ENCODE measurements at regions not wholly inside any gene's neighbourhood (a gene's known extent, or its start where the extent isn't known, plus 50 kb on each side); places are given as distances from the start of the nearest gene placed in this dataset.
"Not testable (repeated sequence)": the region's sequence is repeated elsewhere in the genome, so short reads cannot be mapped to it uniquely, and the experiment has no call there.

DNA sequence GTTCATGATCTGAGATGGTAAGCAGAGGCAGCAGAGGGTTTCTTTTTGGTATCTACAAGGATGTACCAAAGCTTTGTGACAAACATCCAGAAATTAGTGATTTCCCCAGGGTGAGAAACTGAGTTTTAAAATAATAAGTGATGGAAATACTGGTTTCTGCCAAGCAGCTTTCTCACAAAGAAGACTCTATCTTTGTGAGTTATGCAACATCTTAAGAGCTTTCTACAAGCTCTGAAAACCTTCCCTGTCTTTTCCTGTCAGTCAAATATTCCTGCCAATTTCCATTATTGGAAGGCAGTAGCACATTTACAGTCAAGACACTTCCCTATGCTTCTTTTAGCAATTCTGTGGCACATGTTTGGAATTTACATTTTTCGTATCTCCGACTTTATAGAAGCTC is 264.7 kb upstream of the SPTLC3 start:
- ChIA-PET CTCF (no interaction called here), POLR2A (no interaction called here)
- DNase-seq (ENCODE audit: extremely low spot score) = no peak
- TF ChIP-seq FOXA1 (IDR thresholded peaks at IDR 0.05) = no peak
- no peak for TF ChIP-seq SP1 (IDR thresholded peaks at IDR 0.05)
- TF ChIP-seq, protein P1, sequence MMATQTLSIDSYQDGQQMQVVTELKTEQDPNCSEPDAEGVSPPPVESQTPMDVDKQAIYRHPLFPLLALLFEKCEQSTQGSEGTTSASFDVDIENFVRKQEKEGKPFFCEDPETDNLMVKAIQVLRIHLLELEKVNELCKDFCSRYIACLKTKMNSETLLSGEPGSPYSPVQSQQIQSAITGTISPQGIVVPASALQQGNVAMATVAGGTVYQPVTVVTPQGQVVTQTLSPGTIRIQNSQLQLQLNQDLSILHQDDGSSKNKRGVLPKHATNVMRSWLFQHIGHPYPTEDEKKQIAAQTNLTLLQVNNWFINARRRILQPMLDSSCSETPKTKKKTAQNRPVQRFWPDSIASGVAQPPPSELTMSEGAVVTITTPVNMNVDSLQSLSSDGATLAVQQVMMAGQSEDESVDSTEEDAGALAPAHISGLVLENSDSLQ (IDR thresholded peaks at IDR 0.05) = no peak
- TF ChIP-seq ARNT (IDR thresholded peaks at IDR 0.05) = no peak
- TF ChIP-seq FOXK2 (IDR thresholded peaks at IDR 0.05) = no peak
- no peak for TF ChIP-seq ELF4 (IDR thresholded peaks at IDR 0.05)
- no peak for TF ChIP-seq FOXM1 (IDR thresholded peaks at IDR 0.05; ENCODE audit: borderline replicate concordance)
- no peak for TF ChIP-seq SUZ12 (IDR thresholded peaks at IDR 0.05)
- TF ChIP-seq ZNF384 (IDR thresholded peaks at IDR 0.05) = no peak
- no peak for TF ChIP-seq LEF1 (IDR thresholded peaks at IDR 0.05; ENCODE audit: borderline replicate concordance)
- TF ChIP-seq TARDBP (IDR thresholded peaks at IDR 0.05) = no peak
- no peak for TF ChIP-seq NFRKB (IDR thresholded peaks at IDR 0.05)
- no peak for TF ChIP-seq CTBP1 (IDR thresholded peaks at IDR 0.05; ENCODE audit: borderline replicate concordance)
- no peak for TF ChIP-seq BHLHE40 (IDR thresholded peaks at IDR 0.05; ENCODE audit: borderline replicate concordance)
- no peak for TF ChIP-seq HDGF (IDR thresholded peaks at IDR 0.05; ENCODE audit: borderline replicate concordance)
- TF ChIP-seq L3MBTL2 (conservative IDR thresholded peaks at IDR 0.05) = no peak

DNA sequence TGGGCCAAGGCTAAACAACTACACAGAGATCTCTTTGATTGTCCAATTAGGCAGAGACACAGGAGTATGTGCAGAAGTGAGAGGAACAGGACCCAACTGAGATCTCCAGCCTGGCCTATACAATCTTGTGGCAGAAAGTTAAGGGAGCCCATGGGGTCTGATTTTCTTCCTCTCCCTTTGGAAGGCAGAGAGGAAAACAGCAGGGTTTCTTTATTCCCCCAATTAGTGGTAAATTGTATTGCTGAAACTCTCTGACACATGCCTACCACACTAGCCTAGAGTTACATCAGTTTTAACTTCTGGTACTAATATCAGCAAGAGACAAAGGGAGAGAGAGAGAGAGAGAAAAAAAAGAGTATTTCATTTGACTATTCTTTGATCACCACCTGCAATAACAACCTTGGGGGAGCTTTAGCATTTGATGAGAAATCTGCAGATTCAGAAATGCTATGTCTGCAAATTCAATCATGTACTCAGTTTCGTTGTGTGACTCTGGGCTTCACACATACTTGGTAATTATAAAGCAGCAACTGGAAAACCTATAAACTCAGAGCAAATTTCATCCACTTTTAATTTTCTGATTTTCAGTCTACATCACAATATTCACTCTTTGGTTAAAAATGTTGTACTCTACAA is 260.3 kb upstream of the SPTLC3 start:
- TF ChIP-seq NFRKB (IDR thresholded peaks at IDR 0.05) (no peak), HDGF (IDR thresholded peaks at IDR 0.05; ENCODE audit: borderline replicate concordance) (no peak), FOXM1 (IDR thresholded peaks at IDR 0.05; ENCODE audit: borderline replicate concordance) (no peak), ZNF384 (IDR thresholded peaks at IDR 0.05) (no peak), FOXK2 (IDR thresholded peaks at IDR 0.05) (no peak), ELF4 (IDR thresholded peaks at IDR 0.05) (no peak)
- TF ChIP-seq, protein P1 (IDR thresholded peaks at IDR 0.05) = no peak
- no peak for DNase-seq (ENCODE audit: extremely low spot score)
- POLR2A ChIA-PET = no interaction called here
- CTCF ChIA-PET = no interaction called here

DNA sequence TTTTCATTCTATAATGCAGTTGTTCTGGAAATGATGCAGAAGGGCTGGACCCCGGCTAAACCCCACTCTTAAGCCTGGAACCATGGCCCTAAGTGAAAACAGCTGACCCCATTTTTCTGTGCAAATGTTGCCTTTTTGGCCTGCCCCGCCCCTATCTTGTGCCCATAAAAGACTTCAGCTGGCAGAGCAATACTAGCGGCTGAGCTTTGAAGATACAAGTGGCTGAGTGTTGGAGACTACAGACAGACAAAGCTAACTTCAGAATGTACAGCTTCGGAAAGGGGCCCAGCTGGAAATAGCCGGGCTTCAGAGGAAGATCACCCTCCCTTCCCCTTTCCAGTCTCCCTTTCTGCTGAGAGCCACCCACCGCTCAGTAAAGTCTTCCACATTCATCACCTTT is 258.6 kb upstream of the SPTLC3 start:
- no peak for DNase-seq (ENCODE audit: extremely low spot score)
- CTCF ChIA-PET = no interaction called here
- TF ChIP-seq FOXA1 (IDR thresholded peaks at IDR 0.05) = no peak
- TF ChIP-seq NFRKB (IDR thresholded peaks at IDR 0.05) = no peak
- TF ChIP-seq, protein P1 (IDR thresholded peaks at IDR 0.05) = no peak
- no peak for TF ChIP-seq FOXK2 (IDR thresholded peaks at IDR 0.05)
- no peak for TF ChIP-seq SP1 (IDR thresholded peaks at IDR 0.05)
- no peak for TF ChIP-seq ELF4 (IDR thresholded peaks at IDR 0.05)
- no peak for TF ChIP-seq HDGF (IDR thresholded peaks at IDR 0.05; ENCODE audit: borderline replicate concordance)
- TF ChIP-seq TARDBP (IDR thresholded peaks at IDR 0.05) = no peak
- no peak for TF ChIP-seq CTBP1 (IDR thresholded peaks at IDR 0.05; ENCODE audit: borderline replicate concordance)
- TF ChIP-seq ZNF384 (IDR thresholded peaks at IDR 0.05) = no peak
- no peak for TF ChIP-seq SUZ12 (IDR thresholded peaks at IDR 0.05)
- TF ChIP-seq BHLHE40 (IDR thresholded peaks at IDR 0.05; ENCODE audit: borderline replicate concordance) = no peak
- POLR2A ChIA-PET = no interaction called here

DNA sequence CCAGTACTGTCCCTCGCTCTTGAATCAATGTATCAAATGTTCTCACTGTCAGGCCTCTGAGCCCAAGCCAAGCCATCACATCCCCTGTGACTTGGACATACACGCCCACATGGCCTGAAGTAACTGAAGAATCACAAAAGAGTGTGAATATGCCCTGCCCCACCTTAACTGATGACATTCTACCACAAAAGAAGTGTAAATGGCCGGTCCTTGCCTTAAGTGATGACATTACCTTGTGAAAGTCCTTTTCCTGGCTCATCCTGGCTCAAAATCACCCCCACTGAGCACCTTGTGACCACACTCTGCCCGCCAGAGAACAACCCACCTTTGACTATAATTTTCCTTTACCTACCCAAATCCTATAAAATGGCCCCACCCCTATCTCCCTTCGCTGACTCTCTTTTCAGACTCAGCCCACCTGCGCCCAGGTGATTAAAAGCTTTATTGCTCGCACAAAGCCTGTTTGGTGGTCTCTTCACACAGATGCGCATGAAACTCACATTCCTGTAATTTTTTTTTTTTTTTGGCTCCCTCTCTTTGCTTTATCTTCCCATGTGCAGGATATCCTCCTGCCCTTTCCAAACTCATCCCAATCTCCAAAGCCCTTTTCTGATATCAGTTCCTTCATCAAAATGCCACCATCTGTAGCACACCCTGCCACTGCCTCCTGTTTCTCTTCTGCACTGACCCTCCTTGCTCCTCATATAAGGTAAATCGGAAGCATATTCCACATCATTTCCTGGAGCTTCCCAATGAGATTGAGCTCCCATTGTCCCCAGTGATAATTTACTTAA is 255.7 kb upstream of the SPTLC3 start:
- DNase-seq (ENCODE audit: extremely low spot score); CTCF ChIA-PET; POLR2A ChIA-PET: not testable (repeated sequence)

DNA sequence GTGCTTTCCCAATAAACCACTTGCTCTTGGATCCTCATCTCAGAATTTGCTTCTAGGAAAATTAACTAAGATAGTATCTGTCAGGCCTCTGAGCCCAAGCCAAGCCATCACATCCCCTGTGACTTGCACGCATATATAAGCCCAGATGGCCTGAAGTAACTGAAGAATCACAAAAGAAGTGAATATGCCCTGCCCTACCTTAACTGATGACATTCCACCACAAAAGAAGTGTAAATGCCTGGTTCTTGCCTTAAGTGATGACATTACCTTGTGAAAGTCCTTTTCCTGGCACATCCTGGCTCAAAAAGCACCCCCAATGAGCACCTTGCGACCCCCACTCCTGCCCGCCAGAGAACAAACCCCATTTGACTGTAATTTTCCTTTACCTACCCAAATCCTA is 255.0 kb upstream of the SPTLC3 start:
- CTCF ChIA-PET; DNase-seq (ENCODE audit: extremely low spot score); POLR2A ChIA-PET: not testable (repeated sequence)

DNA sequence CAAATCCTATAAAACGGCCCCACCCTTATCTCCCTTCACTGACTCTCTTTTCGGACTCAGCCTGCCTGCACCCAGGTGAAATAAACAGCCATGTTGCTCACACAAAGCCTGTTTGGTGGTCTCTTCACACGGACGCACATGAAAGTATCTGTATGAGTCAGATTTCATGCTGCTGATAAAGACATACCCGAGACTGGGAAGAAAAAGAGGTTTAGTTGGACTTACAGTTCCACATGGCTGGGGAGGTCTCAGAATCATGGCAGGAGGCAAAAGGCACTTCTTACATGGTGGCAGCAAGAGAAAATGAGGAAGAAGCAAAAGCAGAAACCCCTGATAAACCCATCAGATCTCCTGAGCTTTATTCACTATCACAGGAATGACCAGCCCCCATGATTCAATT is 249.3 kb upstream of the SPTLC3 start:
- POLR2A ChIA-PET = not testable (repeated sequence)

DNA sequence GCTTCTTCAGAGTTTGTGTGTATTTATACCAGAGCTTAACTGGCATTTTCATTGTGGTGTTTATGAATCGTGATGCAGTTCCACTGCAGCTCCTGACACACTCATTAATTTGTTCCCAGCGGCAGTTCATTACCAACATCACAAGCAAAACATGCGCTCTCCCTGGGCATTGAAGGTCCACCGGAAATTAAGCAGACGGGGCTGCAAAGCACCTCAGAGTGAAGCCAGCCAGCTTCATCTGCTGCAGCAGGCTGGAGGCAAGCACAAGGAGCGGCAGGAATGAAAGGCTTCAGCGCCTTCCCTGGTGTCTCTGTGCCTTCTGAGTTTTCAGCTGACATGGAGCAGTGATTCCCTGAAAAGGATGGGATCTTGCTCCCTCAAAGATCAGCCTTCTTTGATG is 246.0 kb upstream of the SPTLC3 start:
- no peak for TF ChIP-seq SP1 (IDR thresholded peaks at IDR 0.05)
- TF ChIP-seq FOXM1 (IDR thresholded peaks at IDR 0.05; ENCODE audit: borderline replicate concordance) = no peak
- no peak for TF ChIP-seq LEF1 (IDR thresholded peaks at IDR 0.05; ENCODE audit: borderline replicate concordance)
- no peak for TF ChIP-seq TARDBP (IDR thresholded peaks at IDR 0.05)
- TF ChIP-seq, protein P1 (IDR thresholded peaks at IDR 0.05) = no peak
- no peak for TF ChIP-seq NFRKB (IDR thresholded peaks at IDR 0.05)
- no peak for TF ChIP-seq ELF4 (IDR thresholded peaks at IDR 0.05)
- TF ChIP-seq L3MBTL2 (conservative IDR thresholded peaks at IDR 0.05) = no peak
- no peak for TF ChIP-seq ZNF384 (IDR thresholded peaks at IDR 0.05)
- no peak for TF ChIP-seq FOXK2 (IDR thresholded peaks at IDR 0.05)
- no peak for TF ChIP-seq FOXA1 (IDR thresholded peaks at IDR 0.05)
- no peak for TF ChIP-seq ARNT (IDR thresholded peaks at IDR 0.05)
- TF ChIP-seq CTBP1 (IDR thresholded peaks at IDR 0.05; ENCODE audit: borderline replicate concordance) = no peak
- TF ChIP-seq SUZ12 (IDR thresholded peaks at IDR 0.05) = no peak
- TF ChIP-seq BHLHE40 (IDR thresholded peaks at IDR 0.05; ENCODE audit: borderline replicate concordance) = no peak
- TF ChIP-seq HDGF (IDR thresholded peaks at IDR 0.05; ENCODE audit: borderline replicate concordance) = no peak
- no peak for DNase-seq (ENCODE audit: extremely low spot score)
- CTCF ChIA-PET = no interaction called here
- POLR2A ChIA-PET = no interaction called here

More for the DNA sequence above, 249.3 kb upstream of the SPTLC3 start:
- CTCF ChIA-PET; DNase-seq (ENCODE audit: extremely low spot score): not testable (repeated sequence)

Data from HEK293T (cell line).